ENCODE measurements at regions not wholly inside any gene's neighbourhood (a gene's known extent, or its start where the extent isn't known, plus 50 kb on each side); places are given as distances from the start of the nearest gene placed in this dataset.

DNA sequence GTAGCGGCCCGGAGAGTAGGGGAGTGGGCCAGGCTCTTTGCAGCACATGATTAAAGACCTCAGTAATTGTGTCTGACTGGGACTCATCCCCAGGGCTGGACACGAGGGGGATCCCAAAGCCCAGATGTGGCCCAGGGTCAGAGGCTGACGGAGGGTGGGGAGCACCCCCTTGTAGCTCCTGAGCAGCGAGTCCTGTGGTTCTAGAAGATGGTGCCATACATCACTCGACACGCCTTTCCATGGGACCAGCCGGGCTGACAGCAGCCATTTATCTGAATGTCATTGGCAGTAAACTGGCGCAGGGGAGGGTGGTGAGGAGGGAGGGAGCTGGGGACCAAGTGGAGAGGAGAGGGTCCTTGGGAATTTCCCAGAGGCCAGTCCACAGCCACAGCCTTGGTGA, 65.1 kb upstream of the FAM222A start:
- intact Hi-C loops (cut with micrococcal nuclease) = no loop called here
- 82% methylated on average over 9 of the region's 9 CpGs for WGBS (ENCODE audit: insufficient coverage)
- Histone ChIP-seq H3K9ac (ENCODE audit: insufficient read depth, low read length, poor library complexity, severe bottlenecking) (no peak overlapping the region), H2AFZ (ENCODE audit: insufficient read depth, low read depth, low read length, poor library complexity, severe bottlenecking) (no peak overlapping the region), H3K4me2 (replicated peaks; ENCODE audit: extremely low read depth, low read length, poor library complexity, severe bottlenecking) (no peak overlapping the region), H3K27me3 (ENCODE audit: control insufficient read depth in 2 of 2, insufficient read depth in 2 of 2, low read length in 2 of 2) (no peaks in the 10 kb centered on the region), H4K20me1 (ENCODE audit: insufficient read depth, low read length) (no peaks in the 10 kb centered on the region), H3K9me3 (replicated peaks in 1 of 2; ENCODE audit: control insufficient read depth in 1 of 2, insufficient read depth in 1 of 2, low read length in 2 of 2) (no peaks in the 10 kb centered on the region), H3K79me2 (ENCODE audit: insufficient read depth, low read length) (no peaks in the 10 kb centered on the region), H3K4me1 (ENCODE audit: control insufficient read depth in 1 of 2, insufficient read depth in 2 of 2, low read length in 2 of 2) (no peaks in the 10 kb centered on the region), H3K36me3 (replicated peaks in 1 of 2; ENCODE audit: control insufficient read depth in 1 of 2, insufficient read depth in 2 of 2, low read length in 2 of 2) (no peaks in the 10 kb centered on the region), H3K27ac (ENCODE audit: low read depth in 1 of 2, low read length in 2 of 2) (no peak overlapping the region), H3K4me3 (replicated peaks in 1 of 3; ENCODE audit: low read depth in 2 of 3, low read length in 3 of 3) (no peak overlapping the region)
- no peak for DNase-seq
- Mint-ChIP-seq H3K36me3 (no peaks in the 10 kb centered on the region), H3K27me3 (ENCODE audit: low read depth in 3 of 3) (peaks cover 9 to 18% (median 12%) of the 10 kb centered on the region in 3 donors), H3K4me1 (no peaks in the 10 kb centered on the region), H3K9me3 (no peaks in the 10 kb centered on the region), H3K27ac (no peak overlapping the region), H3K4me3 (no peak overlapping the region)
- no peak for TF ChIP-seq CTCF (IDR thresholded peaks at IDR 0.05)

- WGBS (ENCODE audit: insufficient coverage) = 100% methylated on average over 4 of the region's 4 CpGs
- Mint-ChIP-seq H3K27ac (no peak overlapping the region), H3K4me3 (no peak overlapping the region)
Measured at GRCh38 chr12:109650808-109651207, 62.8 kb upstream of the FAM222A start.

More at GRCh38 chr12:109650808-109651207, 62.8 kb upstream of the FAM222A start:
- Histone ChIP-seq H3K36me3 (replicated peaks in 1 of 2; ENCODE audit: control insufficient read depth in 1 of 2, insufficient read depth in 2 of 2, low read length in 2 of 2) (no peaks in the 10 kb centered on the region), H3K4me2 (replicated peaks; ENCODE audit: extremely low read depth, low read length, poor library complexity, severe bottlenecking) (no peak overlapping the region), H2AFZ (ENCODE audit: insufficient read depth, low read depth, low read length, poor library complexity, severe bottlenecking) (no peak overlapping the region), H3K27ac (ENCODE audit: low read depth in 1 of 2, low read length in 2 of 2) (no peak overlapping the region), H3K4me3 (replicated peaks in 1 of 3; ENCODE audit: low read depth in 2 of 3, low read length in 3 of 3) (no peak overlapping the region), H3K79me2 (ENCODE audit: insufficient read depth, low read length) (no peaks in the 10 kb centered on the region), H3K9ac (ENCODE audit: insufficient read depth, low read length, poor library complexity, severe bottlenecking) (no peak overlapping the region), H3K4me1 (ENCODE audit: control insufficient read depth in 1 of 2, insufficient read depth in 2 of 2, low read length in 2 of 2) (no peaks in the 10 kb centered on the region), H3K27me3 (ENCODE audit: control insufficient read depth in 2 of 2, insufficient read depth in 2 of 2, low read length in 2 of 2) (no peaks in the 10 kb centered on the region), H4K20me1 (ENCODE audit: insufficient read depth, low read length) (no peaks in the 10 kb centered on the region), H3K9me3 (replicated peaks in 1 of 2; ENCODE audit: control insufficient read depth in 1 of 2, insufficient read depth in 1 of 2, low read length in 2 of 2) (no peaks in the 10 kb centered on the region)
- DNase-seq = no peak
- no peak for TF ChIP-seq CTCF (IDR thresholded peaks at IDR 0.05)
- Mint-ChIP-seq H3K27me3 (ENCODE audit: low read depth in 3 of 3) (peaks cover 12 to 18% (median 16%) of the 10 kb centered on the region in 3 donors), H3K36me3 (no peaks in the 10 kb centered on the region), H3K9me3 (no peaks in the 10 kb centered on the region), H3K4me1 (no peaks in the 10 kb centered on the region)
- intact Hi-C loops (cut with micrococcal nuclease) = no loop called here

Data from CD14-positive monocyte (primary cell).